ENCODE measurements at regions not wholly inside any gene's neighbourhood (a gene's known extent, or its start where the extent isn't known, plus 50 kb on each side); places are given as distances from the start of the nearest gene placed in this dataset.

DNA sequence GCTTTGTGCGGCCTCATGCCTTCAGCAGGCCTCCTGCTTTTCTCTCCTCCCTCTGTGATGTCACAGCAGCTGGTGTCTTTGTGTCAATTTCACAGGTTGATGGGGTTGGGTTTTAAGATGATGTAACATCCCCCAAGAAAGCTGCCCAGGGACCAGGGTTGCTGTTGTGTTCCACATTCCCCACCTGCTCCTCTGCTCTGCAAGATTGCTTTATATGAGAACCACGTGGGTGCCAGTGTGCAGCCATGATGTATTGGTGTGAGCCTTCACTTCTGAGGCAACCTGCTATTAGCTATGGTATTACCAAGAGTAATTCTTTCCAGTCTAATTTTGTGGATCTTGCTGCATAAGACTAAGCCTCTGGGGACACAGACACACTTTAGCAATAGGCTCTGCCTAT lies 213.0 kb upstream of the ADAMTS16 start:
- DNase-seq (ENCODE audit: low spot score), result no peak

DNA sequence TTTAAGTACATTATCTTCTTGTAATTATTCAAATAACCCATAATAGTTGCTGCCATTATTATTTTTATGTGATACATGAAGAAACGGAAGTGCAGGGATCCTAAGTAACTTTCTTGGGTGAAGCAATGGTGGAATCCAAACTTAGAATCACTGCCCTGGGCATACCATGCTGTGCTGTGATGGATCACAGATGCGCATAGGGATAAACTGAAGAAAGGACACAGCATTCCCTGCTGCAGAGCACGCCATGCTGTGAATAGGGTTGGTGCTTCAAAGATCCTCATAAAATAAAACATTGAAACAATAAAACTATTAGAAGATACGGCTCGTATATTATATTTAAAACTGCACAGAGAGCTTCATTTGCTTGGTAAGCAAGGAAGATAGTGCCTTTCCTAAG lies 211.7 kb upstream of the ADAMTS16 start:
- no peak for DNase-seq (ENCODE audit: low spot score)

DNA sequence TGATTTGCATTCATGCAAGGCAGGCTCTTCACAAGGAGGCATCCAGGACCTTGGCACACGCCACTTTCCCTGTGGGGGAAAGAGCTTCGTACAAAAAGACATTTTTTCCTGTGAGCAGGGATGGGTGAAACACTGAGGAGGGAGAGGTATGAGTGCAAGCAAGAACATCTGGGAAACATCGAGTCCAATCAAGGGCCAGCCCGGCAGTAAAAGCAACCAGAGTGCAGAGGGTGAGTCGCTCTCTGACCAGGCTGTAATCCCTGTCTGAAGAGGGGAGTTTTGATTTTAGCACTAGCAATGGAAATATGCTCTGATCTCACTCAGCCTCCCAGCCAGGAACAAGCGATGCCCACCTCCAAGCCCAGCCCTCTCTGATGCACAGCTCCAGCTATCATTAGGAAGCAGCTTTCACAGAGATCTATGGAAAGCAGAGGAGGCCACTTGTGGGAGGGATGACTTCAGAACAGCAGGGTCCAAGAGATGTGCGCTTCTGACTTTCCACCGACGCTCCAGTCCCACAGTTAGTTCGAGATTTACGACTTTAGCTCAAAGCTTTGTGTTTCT lies 211.0 kb upstream of the ADAMTS16 start:
- no peak for DNase-seq (ENCODE audit: low spot score)

DNA sequence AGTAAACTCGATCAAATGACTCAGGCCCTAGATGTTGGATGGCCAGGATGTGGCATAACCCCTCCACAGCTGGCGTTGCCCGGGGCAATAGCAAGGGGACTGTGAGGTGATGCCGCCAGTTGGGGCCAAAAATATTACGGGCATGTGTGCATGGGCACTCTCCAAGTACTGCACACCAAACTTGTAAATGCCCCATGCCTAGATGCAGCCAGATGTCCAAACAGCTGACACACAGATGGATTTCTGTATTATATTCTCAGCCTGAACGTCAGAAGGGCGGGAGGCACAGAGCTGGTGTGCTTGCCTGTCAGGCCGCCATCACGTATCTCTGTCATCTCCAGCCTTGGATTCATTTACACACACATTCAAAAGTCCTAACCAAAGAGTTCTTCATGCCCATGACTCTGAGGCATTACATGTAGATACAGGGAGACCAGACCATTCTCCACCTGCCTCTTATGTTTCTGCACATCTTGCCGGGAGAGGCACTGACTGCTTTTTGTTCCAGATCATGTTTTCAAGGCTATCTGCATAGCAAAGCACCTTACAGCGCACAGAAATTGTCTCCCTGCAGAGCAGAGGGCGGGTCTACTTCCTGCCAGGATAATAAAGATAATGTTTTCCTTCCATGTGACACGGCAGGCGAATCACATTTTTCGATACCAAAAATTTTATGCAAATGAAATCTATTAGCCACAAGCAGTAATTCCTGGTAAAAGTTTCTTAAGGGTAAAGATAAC lies 200.9 kb upstream of the ADAMTS16 start:
- no peak for DNase-seq (ENCODE audit: low spot score)

GRCh38 chr5:4941161-4941560 lies 199.0 kb upstream of the ADAMTS16 start:
- DNase-seq (ENCODE audit: low spot score), result no peak

DNA sequence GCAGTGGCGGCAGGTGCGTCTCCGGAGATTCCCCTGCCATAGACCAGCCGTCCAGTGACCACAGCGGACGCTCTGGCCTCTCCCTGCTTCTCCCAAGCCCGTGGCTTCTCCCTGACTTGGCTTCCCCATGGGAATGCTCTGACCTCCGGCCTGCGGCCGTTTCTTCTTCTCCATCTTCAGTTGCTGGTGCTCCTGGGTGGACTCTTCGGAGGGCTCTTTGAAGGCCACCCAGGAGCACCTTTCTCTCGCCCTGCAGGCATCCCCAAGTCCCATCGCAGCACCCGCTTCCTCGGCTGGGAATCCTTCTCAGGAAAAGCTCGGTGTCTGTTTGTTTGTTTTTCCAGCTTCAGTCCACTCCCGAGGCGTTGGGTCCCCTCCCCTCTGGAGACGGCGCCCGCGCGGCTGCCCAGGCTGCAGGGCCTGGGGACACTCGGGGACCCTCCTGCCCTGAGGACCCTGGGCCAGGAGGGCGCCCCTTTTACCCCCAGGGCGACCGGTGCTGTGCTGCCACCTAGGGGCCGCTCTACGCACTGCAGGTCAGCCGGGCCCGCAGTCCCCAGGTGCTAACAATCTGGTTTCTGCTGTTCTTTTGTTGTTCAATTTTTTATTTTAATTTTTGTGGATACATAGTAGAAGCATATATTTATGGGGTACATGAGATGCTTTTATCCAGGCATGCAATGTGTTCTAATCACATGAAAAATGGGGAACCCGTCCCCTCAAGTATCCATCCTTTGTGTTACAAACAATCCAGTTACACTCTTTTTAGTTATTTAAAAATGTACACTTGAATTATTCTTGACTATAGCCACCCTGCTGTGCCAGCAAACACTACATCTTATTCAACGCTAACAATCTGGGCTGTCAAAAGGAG lies 197.9 kb upstream of the ADAMTS16 start:
- no peak for DNase-seq (ENCODE audit: low spot score)

DNA sequence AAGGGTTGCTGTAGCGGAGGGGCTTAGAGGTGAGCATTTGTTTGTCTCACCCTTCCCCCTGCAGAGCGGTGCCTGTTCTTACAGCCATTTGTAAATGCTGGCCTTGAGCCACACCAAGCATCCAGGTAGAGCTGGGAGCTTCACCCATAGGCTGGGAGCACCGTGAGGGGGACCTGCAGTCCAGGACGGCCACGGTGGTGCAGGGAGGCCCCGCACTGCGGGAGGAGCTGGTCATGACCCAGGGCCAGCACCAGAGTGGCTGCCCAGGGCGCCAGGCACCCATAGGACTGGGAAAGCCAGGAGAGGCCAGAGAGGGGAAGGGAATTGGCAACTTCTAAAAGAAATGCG lies 197.3 kb upstream of the ADAMTS16 start:
- DNase-seq (ENCODE audit: low spot score), result no peak

- no peak for DNase-seq (ENCODE audit: low spot score)
Observed at GRCh38 chr5:4945296-4945695, 194.8 kb upstream of the ADAMTS16 start.

- DNase-seq (ENCODE audit: low spot score), result no peak
Observed at GRCh38 chr5:4947106-4947505, 193.0 kb upstream of the ADAMTS16 start.

DNA sequence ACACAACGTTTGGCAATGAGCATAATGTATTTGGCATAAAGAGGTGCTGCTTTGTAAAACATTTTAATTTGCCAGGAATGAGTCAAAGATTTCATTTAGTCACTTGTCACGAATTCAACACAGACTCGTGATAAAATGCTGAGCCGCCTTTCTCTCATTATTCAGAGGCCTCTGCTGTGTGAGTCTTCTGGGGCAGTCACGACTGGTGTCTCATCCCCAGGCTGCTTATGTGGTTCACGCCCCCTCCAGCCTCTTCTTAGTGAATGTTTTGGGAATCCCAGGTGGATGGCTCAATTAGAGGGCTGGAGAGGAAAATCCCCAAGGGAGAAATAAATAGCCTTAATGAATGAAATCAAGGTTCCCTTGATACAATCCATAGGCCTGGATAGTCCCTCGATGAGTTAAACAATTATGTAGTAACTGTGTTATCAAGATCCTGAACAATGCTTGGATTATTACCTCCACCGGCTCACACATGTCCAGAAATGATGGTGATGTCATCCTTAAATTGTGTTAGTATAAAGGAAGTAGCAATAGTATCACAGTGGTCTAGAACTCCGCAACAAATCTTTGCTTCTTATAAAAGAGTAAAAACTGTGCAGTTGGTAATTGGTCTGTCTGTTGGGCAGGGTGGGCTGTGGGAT lies 192.1 kb upstream of the ADAMTS16 start:
- DNase-seq (ENCODE audit: low spot score), result no peak

DNA sequence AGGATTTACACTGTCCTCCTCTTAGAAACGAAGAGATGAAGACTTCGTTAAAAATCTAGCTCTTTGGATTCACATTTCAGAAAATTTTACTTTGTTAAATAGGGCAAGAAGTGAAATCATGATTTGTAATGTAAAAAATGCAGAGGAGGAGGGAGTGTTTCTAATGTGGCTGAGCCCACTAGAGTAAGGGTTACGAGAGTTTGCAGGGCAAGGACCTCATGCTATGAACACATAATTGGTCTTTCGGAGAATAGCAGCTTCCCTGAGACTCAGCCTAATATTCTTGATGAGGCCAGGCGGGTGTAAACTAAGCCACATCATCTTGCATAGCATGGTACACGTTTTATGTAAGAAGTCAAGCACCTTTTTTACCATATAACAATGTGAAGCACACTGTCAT lies 191.0 kb upstream of the ADAMTS16 start:
- no peak for DNase-seq (ENCODE audit: low spot score)

- DNase-seq (ENCODE audit: low spot score), result no peak
Observed at GRCh38 chr5:4953576-4953975, 186.6 kb upstream of the ADAMTS16 start.

DNA sequence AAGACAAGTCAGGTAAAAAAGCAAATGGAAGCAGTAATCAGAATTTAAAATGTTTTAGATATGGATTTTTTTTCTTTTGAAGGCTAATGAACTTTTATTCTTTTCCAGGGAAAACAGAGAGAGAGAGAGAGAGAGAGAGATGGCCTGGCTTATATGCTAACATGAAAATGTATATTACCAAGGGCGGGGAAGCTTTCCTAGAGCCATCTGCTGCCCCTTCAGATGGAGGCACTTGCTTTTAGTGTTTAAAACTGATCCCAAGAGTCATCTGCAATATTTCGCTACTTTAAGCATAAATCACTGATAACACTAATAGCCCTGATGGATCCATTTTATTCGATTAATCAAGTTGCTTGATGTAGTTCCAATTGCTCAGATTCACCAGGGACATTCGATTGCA lies 186.1 kb upstream of the ADAMTS16 start:
- no peak for DNase-seq (ENCODE audit: low spot score)

DNA sequence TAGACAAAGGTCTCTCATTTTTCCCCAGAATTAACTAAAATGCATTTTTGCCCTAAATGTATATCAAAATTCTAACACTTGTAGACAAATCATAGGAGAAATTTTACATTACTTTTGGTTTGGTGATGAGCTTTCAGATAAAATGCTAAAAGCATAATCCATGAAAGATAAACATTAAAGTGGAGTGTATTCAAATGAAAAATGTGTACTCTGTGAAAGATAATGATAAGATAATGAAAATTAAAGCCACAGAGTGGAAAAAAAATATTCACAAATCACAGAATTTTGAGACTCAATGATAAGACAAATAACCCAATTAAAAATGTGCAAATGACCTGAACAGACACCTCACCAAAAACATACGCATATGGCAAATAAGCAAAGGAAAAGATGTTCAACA lies 176.9 kb upstream of the ADAMTS16 start:
- DNase-seq (ENCODE audit: low spot score), result no peak

- DNase-seq (ENCODE audit: low spot score), result no peak
Observed at GRCh38 chr5:4969351-4969750, 170.8 kb upstream of the ADAMTS16 start.

DNA sequence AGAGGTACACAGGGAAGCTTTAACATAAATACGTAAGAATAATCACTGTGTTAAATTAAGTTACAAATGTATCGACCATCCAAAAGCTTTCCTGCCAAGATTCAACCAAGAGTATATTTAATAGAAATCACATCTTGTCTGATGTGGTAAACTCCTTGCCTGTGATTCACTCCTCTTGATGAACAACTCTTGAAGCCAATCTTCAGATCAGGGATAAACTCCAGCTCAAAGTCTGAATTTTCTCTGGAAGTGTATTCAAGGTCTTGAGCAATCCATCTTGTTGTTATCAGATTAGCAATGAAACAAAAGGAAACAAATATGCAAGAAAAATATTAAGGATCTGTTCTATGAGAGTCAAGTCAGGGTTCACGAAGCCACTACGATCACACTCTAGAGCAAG lies 170.0 kb upstream of the ADAMTS16 start:
- DNase-seq (ENCODE audit: low spot score), result no peak

DNA sequence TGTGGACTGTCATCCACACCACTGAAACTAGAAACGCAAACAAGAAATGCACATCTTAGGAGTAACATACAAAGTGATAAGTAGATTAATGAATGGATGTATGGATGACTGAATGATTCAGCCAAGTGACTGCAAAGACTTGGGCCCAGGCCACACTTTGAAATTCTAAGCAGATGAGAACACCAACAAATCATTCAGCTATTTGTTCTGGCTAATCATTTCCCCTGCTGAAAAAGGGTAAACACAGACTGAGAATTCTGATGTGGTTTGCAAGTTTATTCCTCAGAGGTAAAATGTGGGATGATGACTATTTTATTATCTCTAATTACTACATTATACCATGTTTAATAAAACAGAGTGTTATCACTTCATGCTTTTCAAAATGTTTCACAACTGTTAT lies 163.2 kb upstream of the ADAMTS16 start:
- DNase-seq (ENCODE audit: low spot score), result no peak

DNA sequence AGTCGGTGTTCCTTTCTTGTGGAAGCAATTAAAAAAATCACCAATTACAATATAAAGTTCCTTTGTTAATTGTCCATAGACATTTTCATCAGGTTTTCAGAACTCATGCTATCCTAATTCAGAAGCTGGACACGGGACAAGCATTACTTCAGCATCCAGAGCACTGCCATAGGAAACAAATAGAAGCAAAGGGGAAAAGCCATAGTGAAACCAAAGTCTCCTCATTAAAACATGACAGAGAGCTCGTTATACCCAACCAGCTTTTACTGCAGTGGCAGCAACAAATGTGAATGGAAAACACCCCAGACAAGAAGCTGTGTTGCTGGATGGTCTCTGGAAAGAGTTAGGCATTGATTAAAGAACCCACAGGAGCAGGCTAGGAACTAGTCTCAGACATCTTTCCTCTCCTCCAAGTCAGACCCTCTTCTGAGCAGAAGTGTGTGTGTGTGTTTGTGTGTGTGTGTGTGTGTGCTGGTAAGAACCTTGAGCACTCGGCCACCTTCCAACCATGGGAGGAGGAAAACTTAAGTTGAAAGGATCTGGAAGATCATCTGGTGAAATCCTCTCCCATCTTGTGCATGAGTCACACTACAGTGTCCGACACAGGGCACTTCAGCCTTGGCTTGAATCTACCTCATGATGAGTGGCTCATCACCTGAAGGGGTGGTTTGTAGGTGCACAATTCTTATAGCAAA lies 162.6 kb upstream of the ADAMTS16 start:
- DNase-seq (ENCODE audit: low spot score), result no peak

- no peak for DNase-seq (ENCODE audit: low spot score)
Observed at GRCh38 chr5:4980201-4980600, 159.9 kb upstream of the ADAMTS16 start.

DNA sequence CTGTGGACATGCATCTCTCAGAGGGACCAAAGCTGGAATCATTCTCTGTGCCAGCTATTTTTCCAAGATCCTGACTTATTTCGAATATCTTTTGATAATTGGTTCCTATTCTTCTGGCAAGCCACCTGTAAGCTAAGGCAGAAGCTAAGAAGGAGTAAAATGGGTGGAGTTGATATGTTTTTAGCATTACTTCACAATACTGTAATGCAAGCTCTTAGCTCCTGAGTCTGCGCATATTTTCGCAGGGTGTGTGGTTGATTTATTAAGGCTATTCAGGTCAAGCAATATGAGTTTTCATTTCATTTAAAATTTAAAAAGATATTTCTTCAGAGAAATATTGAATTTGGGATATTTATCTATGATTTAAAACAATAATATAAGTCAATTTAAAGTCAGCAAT lies 158.5 kb upstream of the ADAMTS16 start:
- no peak for DNase-seq (ENCODE audit: low spot score)

DNA sequence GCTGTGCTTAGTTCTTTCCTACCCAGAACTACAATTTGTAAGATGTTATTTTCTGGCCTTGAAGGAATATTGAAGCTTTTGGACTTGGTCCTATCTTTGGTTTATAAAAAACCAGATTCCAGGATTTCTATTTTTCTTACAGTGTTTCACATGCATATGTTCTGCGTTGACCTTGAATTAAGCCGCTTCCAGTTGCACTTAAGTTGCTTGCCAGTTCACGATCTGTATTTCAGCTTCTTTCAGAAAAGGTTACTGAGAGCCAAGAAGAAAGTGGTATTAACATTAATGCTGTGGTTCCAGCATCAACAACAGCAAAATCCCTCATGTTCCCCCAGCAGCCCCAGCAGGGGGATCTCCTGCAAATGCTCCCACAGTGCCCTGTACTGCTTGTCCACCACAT lies 156.4 kb upstream of the ADAMTS16 start:
- DNase-seq (ENCODE audit: low spot score), result no peak

DNA sequence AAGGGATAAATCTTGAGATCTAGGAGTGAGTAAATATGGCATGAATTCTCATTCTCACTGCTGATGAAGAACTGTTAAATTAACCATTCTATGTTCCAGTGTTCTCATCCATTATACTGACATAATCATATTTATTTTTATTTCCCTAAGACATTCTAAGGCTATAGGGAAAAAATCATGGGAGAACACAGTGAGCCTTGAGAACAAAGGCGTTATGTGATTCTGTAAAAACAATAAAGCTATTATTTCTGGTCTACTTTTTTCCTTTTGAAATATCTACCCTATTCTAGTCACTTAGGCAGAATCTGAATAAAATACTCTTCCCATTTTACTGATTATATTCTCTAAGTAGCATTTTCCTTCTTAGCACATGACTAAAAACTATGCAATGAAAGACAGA lies 155.7 kb upstream of the ADAMTS16 start:
- DNase-seq (ENCODE audit: low spot score), result no peak
